Neural cell (in vitro differentiated cells): ENCODE measurements at regions not wholly inside any gene's neighbourhood (a gene's known extent, or its start where the extent isn't known, plus 50 kb on each side); places are given as distances from the start of the nearest gene placed in this dataset.
"Not testable (repeated sequence)": the region's sequence is repeated elsewhere in the genome, so short reads cannot be mapped to it uniquely, and the experiment has no call there.

Experiments
- EZH2 ChIP-seq: fragments of 200-600, 300-800 bp; shearing (Covaris generic), sonication (generic); IDR thresholded peaks from 2 replicates; pipeline ENCODE4 v1.6.1; 2014; ENCODE audit warnings: antibody characterized with exemption, low read length, borderline replicate concordance, mild to moderate bottlenecking; ENCODE audit not compliant: insufficient read depth, poor library complexity, severe bottlenecking
- TF ChIP-seq, protein P1 (sequence below): fragments of 450-650 bp; IDR thresholded peaks from 2 replicates; pipeline ENCODE4 v1.5.1; 2014; ENCODE audit warnings: antibody characterized with exemption, mild to moderate bottlenecking, moderate library complexity; ENCODE audit not compliant: poor library complexity, severe bottlenecking

DNA sequence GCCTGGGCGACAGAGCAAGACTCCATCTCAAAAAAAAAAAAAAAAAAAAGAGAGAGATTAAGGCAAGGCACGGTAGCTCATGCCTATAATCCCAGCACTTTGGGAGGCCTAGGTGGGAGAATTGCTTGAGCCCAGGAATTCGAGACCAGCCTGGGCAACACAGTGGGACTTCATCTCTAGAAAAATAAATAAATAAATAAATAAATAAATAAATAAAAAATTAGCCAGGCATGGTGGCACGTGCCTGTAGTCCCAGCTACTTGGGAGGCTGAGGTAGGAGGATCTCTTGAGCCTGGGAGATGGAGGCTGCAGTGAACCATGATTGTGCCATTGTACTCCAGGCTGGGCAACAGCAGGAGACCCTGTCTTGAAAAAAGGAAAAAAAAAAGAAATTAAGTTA is 108.7 kb upstream of the GOLGA8J start:
- TF ChIP-seq, protein P1, sequence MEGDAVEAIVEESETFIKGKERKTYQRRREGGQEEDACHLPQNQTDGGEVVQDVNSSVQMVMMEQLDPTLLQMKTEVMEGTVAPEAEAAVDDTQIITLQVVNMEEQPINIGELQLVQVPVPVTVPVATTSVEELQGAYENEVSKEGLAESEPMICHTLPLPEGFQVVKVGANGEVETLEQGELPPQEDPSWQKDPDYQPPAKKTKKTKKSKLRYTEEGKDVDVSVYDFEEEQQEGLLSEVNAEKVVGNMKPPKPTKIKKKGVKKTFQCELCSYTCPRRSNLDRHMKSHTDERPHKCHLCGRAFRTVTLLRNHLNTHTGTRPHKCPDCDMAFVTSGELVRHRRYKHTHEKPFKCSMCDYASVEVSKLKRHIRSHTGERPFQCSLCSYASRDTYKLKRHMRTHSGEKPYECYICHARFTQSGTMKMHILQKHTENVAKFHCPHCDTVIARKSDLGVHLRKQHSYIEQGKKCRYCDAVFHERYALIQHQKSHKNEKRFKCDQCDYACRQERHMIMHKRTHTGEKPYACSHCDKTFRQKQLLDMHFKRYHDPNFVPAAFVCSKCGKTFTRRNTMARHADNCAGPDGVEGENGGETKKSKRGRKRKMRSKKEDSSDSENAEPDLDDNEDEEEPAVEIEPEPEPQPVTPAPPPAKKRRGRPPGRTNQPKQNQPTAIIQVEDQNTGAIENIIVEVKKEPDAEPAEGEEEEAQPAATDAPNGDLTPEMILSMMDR = not testable (repeated sequence)
- TF ChIP-seq EZH2 = not testable (repeated sequence)
